ENCODE measurements at regions not wholly inside any gene's neighbourhood (a gene's known extent, or its start where the extent isn't known, plus 50 kb on each side); places are given as distances from the start of the nearest gene placed in this dataset.

GRCh38 chr5:72009280-72009679, 98.0 kb upstream of the MAP1B start:
- TF ChIP-seq GATA2 (IDR thresholded peaks at IDR 0.05; ENCODE audit: low read depth, low read length): no peak
- TF ChIP-seq GATA3 (IDR thresholded peaks at IDR 0.05; ENCODE audit: low read depth, low read length): no peak

Measured in SH-SY5Y (cell line).